H1 (cell line): ENCODE measurements at regions not wholly inside any gene's neighbourhood (a gene's known extent, or its start where the extent isn't known, plus 50 kb on each side); places are given as distances from the start of the nearest gene placed in this dataset.

Experiments
- TF ChIP-seq, protein P1 (sequence below): IDR thresholded peaks from 2 replicates; pipeline ENCODE4 v1.6.1; 2011; ENCODE audit warnings: low read depth, mild to moderate bottlenecking, low read length; ENCODE audit not compliant: insufficient read depth

DNA sequence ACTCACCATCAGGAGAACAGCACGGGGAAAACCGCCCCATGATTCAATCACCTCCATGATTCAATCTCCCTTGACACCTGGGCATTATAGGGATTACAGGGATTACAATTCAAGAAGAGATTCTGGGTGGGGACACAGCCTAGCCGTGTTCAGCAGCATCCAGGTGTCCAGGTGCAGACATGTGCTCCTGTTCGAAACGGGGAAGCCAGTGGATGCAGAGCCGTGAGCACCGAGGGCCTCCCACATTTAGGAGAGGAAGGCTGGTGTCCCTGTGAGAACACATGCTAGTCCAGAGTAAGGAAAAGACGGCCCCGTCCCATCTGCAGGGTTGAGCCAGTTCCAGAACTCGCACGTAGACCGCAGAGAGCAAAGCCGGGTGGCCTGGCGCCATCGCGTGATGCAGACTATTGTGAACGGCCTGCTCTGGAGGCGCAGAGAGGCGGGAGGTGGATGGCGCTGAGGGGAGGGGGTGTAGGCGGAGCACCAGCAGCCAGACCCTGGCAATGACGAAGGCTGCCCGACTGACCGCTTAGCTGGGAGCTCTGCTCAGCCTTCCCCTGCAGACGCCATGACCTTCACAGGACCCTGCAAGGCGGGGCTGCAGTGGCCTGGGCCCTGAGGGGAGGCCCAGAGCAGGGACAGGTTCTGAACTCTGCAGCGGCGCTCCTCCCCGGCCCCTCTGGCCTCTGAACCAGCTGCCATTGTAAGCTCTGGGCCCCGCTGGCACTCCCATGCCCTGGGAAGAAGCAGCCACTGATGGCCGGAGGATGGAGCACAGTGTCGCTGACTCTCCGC is 141.6 kb upstream of the TCERG1L start (continued):
- TF ChIP-seq, protein P1, sequence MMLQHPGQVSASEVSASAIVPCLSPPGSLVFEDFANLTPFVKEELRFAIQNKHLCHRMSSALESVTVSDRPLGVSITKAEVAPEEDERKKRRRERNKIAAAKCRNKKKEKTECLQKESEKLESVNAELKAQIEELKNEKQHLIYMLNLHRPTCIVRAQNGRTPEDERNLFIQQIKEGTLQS, result no peak
- TF ChIP-seq, all 59 proteins: peak for 8
